GM12892 (cell line): ENCODE measurements at regions not wholly inside any gene's neighbourhood (a gene's known extent, or its start where the extent isn't known, plus 50 kb on each side); places are given as distances from the start of the nearest gene placed in this dataset.

Source experiments
- DNase-seq: peaks from one replicate; pipeline ENCODE4 v3.0.0; 2011; ENCODE audit not compliant: insufficient read length
- FAIRE-seq: peaks from 2 replicates; lab custom pipeline; 2011; peaks lifted over from hg19 to GRCh38; lab: Jason Lieb, UNC
- POLR2A ChIP-seq: IDR thresholded peaks from 2 replicates; pipeline ENCODE4 v1.6.1; 2011; ENCODE audit warnings: low read depth, low read length, control low read depth
- POLR2AphosphoS5 ChIP-seq: IDR thresholded peaks from 2 replicates; pipeline ENCODE4 v1.6.1; 2011; ENCODE audit warnings: low read depth, low read length, control low read depth
- TAF1 ChIP-seq: IDR thresholded peaks from 2 replicates; pipeline ENCODE4 v1.6.1; 2011; ENCODE audit warnings: low read depth, mild to moderate bottlenecking, control low read depth, low read length, borderline replicate concordance

DNA sequence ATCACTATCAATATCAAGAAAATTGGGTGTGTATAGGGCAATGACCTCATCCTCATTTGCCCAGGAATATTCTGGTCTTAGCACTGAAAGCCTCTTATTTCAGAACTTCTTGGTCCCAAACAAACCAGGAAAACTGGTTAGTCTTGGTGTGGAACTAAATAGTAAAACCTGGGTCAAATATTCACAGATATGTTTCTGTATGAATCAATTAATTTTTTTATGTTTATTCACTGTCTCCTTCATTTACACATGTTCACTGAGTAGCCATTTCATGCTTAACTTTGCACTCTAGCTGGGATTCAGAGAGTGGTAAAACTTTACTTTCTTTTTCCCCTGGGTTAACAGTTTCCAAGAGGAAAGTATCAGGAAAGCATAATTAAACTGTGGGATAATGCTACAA is 113.7 kb upstream of the PAPPA start:
- FAIRE-seq (no peak), DNase-seq (no peak)
- no peak for TF ChIP-seq TAF1
- TF ChIP-seq POLR2A, result no peak
- no peak for TF ChIP-seq POLR2AphosphoS5

- no peak for DNase-seq
- no peak for TF ChIP-seq POLR2A
- no peak for TF ChIP-seq POLR2AphosphoS5
- TF ChIP-seq TAF1, result no peak
Observed at GRCh38 chr9:116042321-116042720, 111.3 kb upstream of the PAPPA start.

DNA sequence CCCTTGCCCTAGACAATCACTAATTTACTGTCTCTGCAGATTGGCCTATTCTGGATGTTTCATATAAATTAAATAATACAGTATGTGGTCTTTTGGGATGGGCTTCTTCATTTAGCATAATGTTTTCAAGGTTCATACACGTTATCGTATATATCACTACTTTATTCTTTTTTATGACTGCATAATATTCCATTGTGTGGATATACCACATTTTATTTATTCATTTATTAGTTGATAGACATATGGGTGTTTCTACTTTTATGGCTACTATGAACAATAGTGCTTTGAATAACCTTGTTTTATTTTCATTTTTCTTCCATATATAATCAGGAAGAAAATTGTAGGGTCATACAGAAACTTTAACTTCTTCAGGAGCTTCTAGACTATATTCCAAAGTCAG is 108.5 kb upstream of the PAPPA start:
- DNase-seq, result no peak
- no peak for TF ChIP-seq TAF1
- TF ChIP-seq POLR2A, result no peak
- no peak for TF ChIP-seq POLR2AphosphoS5
- no peak for FAIRE-seq

More at GRCh38 chr9:116042321-116042720, 111.3 kb upstream of the PAPPA start:
- FAIRE-seq, result no peak

DNA sequence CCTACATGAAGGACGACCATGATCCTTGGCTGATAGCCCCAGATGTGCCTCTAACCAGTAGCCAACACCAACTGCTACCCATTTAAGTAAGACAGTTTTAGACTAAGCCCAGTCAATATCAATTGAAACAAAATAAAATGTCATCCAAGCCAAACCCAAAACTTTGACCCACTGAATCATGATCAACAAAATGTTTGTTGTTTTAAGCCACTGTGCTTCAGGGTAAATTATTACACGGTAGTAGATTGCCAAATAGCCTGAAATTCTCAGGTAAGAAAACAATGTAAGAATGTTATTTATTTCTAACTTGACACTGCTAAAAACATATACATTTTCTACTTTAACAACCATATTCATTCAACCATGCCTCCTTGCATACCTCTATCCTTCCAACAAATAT is 105.5 kb upstream of the PAPPA start:
- DNase-seq (no peak), FAIRE-seq (no peak)
- TF ChIP-seq POLR2AphosphoS5 (no peak), POLR2A (no peak), TAF1 (no peak)

DNA sequence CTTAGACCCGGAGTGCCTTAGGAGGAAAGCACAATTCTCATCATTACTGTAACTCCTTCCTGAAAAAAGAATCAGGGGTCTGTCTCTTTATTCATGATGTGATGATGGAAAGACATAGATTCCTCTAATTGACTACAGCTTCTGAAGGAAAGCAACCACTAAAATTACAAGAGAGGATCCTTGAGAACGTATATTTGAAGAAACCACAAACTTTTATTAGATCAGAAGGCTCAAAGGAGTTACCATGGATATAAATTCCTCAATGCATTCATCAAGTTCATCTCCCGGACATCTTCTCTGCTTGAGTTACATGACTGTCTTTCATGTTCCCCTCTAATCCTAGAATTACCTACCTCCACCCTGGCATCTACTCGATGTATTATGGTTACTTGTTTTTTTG is 104.1 kb upstream of the PAPPA start:
- FAIRE-seq, result no peak
- no peak for TF ChIP-seq TAF1
- no peak for TF ChIP-seq POLR2A
- TF ChIP-seq POLR2AphosphoS5, result no peak

DNA sequence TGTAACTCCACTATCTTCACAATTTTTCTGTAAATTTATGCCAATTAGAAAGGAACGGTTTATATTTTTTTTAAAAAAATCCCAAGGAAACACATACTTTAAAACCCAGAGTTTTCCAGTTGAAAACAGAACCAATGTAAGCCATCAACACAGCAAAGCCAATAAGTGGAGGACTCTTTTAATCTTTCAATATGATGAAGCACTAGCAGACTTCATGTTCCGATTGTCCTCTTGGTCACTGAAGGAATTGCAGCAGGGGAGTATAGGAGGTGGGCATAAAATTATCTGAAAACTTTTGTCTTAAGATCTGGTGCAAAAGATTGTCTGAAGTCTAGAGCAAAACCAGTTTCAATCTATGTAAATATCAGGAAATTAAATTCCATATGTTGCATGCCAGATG is 102.1 kb upstream of the PAPPA start:
- FAIRE-seq, result no peak
- no peak for DNase-seq

More for the DNA sequence above, 104.1 kb upstream of the PAPPA start:
- DNase-seq, result no peak

DNA sequence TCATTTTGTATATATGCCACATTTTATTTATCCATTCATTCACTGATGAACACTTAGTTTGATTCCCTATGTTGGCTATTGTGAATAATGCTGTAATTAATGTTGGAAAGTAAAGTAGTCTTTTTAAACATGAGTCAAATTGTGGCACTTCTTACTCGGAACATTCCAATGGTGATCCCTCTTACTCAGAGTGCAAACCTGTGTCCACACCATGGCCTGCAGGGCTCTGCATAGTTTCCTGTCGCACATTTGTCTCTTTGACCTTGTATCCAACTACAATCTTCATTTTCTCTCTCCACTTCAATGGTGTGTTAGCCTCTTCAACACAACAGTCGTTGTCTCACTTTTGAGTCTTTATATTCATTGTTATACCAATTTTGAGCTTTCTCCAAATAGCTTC is 98.1 kb upstream of the PAPPA start:
- DNase-seq, result no peak
- no peak for TF ChIP-seq POLR2A
- FAIRE-seq, result no peak

More for the DNA sequence above, 102.1 kb upstream of the PAPPA start:
- TF ChIP-seq POLR2AphosphoS5, result no peak
- no peak for TF ChIP-seq TAF1
- no peak for TF ChIP-seq POLR2A

DNA sequence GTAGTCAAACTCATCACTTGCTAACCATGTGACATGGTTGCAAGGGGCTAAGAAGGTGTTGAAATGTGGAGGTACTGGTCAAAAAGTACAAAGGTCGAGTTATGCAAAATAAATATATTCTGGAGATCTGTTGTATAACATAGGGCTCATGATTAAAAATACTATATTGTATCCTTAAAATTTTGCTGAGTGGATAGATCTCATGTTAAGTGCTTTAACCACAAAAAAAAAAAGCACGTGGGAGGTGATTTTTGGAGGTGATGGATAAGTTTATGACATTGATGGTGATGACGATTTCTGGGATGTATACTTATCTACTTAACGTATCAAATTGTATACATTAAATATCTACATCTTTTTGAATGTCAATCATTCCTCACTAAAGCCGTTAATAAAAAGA is 96.2 kb upstream of the PAPPA start:
- DNase-seq, result no peak
- no peak for FAIRE-seq
- TF ChIP-seq POLR2A, result no peak
- no peak for TF ChIP-seq POLR2AphosphoS5
- TF ChIP-seq TAF1, result no peak

DNA sequence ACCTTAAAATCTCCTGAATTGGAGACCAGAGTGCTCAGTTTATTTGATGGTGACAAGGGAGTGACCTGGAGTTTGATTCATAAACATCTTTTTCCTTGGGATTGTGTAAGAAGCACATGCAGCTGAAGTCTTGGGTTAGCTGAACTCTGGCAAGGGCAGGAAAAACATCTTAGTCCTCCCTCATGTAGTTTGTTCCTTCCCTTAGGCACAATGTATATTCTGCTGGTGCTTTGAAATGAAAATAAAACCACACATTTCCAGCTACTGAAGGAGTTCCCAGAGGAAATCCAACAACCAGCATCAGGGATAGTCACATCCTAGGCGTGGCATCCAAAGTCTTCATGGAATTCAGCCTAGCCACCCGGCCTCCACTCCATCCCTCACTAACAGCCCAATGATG is 95.2 kb upstream of the PAPPA start:
- DNase-seq (no peak), FAIRE-seq (no peak)
- TF ChIP-seq POLR2AphosphoS5, result no peak
- no peak for TF ChIP-seq TAF1
- no peak for TF ChIP-seq POLR2A

DNA sequence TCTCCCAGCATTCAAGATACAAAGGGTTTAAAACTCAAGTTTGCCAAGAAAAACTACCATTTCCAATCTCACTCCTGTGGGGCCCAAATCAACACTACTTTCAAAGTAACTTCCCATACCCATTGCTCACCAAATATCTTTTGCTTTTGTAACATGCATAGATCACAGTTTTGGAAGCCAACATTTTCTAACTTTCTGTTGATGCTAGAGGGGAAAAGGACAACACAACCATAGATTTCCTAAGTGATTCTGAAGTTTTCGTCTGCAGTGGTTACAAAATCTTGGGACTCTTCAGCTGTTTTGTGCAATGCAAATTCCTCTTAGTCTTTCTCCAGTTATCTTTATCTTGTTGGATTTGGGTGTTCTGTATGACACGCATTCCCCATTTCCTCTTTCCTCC is 94.1 kb upstream of the PAPPA start:
- no peak for FAIRE-seq
- no peak for DNase-seq
- TF ChIP-seq POLR2AphosphoS5 (no peak), TAF1 (no peak), POLR2A (no peak)

GRCh38 chr9:116060631-116061030 is 93.0 kb upstream of the PAPPA start:
- DNase-seq (no peak), FAIRE-seq (no peak)
- TF ChIP-seq POLR2A (no peak), TAF1 (no peak), POLR2AphosphoS5 (no peak)

DNA sequence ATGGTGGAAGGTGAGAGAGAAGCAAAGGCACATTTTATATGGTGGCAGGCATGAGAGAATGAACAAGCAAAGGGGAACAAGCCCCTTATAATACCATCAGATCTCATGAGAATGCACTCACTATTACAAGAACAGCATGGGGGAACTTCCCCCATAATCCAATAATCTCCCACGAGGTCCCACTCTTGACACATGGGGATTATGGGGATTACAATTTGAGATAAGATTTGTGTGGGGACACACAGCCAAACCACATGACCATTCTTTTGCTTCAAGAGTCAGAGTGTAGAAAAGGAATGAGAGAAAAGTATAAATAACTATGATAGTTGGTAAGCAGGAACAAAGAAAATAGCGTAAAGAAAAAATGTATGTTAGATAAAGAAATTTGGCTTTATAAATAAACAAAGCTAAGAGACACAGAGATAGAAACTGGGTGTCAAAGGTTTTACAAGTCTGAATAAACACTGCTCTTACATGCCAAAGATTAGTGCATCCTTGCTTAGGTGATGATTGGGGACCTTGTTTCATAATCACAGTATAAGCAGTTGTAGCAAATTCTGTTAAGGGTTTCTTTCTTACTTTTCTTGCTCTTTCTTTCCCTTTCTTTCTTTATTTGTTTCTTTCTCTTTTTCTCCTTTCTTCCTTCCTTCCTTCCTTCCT is 91.9 kb upstream of the PAPPA start:
- FAIRE-seq (no peak), DNase-seq (no peak)
- TF ChIP-seq POLR2AphosphoS5, result no peak
- TF ChIP-seq POLR2A, result no peak
- no peak for TF ChIP-seq TAF1

GRCh38 chr9:116062206-116062550 is 91.4 kb upstream of the PAPPA start:
- FAIRE-seq (no peak), DNase-seq (no peak)
- TF ChIP-seq TAF1 (no peak), POLR2A (no peak), POLR2AphosphoS5 (no peak)
